ENCODE measurements at regions not wholly inside any gene's neighbourhood (a gene's known extent, or its start where the extent isn't known, plus 50 kb on each side); places are given as distances from the start of the nearest gene placed in this dataset.

GRCh38 chr3:118228151-118228550 lies 806.5 kb downstream of the IGSF11 start:
- TF ChIP-seq POLR2AphosphoS5 (IDR thresholded peaks at IDR 0.05): no peak
- no peak for TF ChIP-seq CTCF (IDR thresholded peaks at IDR 0.05 in 8 of 11, conservative IDR thresholded peaks at IDR 0.05 in 3 of 11)

All from spleen (tissue), 7 donors.